ELR (cell line): ENCODE measurements at regions not wholly inside any gene's neighbourhood (a gene's known extent, or its start where the extent isn't known, plus 50 kb on each side); places are given as distances from the start of the nearest gene placed in this dataset.
A peak's percentile ranks its signal among the peaks of the same experiment; 100 is the strongest.

ENCODE experiments used
- DNase-seq: peaks from one replicate; pipeline ENCODE4 v3.0.0-alpha.2; 2015; ENCODE audit warnings: low read depth

- no peak for DNase-seq
These were observed 228.8 kb downstream of the FBXO15 start for GRCh38 chr18:73918816-73919215.

GRCh38 chr18:73917046-73917445 lies 230.6 kb downstream of the FBXO15 start:
- no peak for DNase-seq

GRCh38 chr18:73913505-73913904 lies 234.1 kb downstream of the FBXO15 start:
- DNase-seq = no peak

GRCh38 chr18:73908323-73908722 lies 239.3 kb downstream of the FBXO15 start:
- peak; percentile 15 for DNase-seq

GRCh38 chr18:73901566-73901965 lies 246.1 kb downstream of the FBXO15 start:
- DNase-seq = no peak

- no peak for DNase-seq
These were observed 246.5 kb downstream of the FBXO15 start for GRCh38 chr18:73901151-73901550.

- DNase-seq = no peak
These were observed 247.4 kb downstream of the FBXO15 start for GRCh38 chr18:73900106-73900835.

- no peak for DNase-seq
These were observed 250.1 kb downstream of the FBXO15 start for GRCh38 chr18:73897517-73897916.

- DNase-seq = no peak
These were observed 250.9 kb downstream of the FBXO15 start for GRCh38 chr18:73896685-73897084.

- no peak for DNase-seq
These were observed 251.9 kb downstream of the FBXO15 start for GRCh38 chr18:73895701-73896100.

- DNase-seq = no peak
These were observed 253.8 kb downstream of the FBXO15 start for GRCh38 chr18:73893880-73894279.

GRCh38 chr18:73891572-73892421 lies 255.8 kb downstream of the FBXO15 start:
- no peak for DNase-seq

GRCh38 chr18:73888565-73888964 lies 259.1 kb downstream of the FBXO15 start:
- DNase-seq = no peak

GRCh38 chr18:73887801-73888200 lies 259.8 kb downstream of the FBXO15 start:
- no peak for DNase-seq

GRCh38 chr18:73884868-73885267 lies 262.8 kb downstream of the FBXO15 start:
- no peak for DNase-seq

- no peak for DNase-seq
These were observed 266.2 kb downstream of the FBXO15 start for GRCh38 chr18:73881396-73881917.

- peak; percentile 3 for DNase-seq
These were observed 267.2 kb downstream of the FBXO15 start for GRCh38 chr18:73880387-73880786.

- peak; percentile 5 for DNase-seq
These were observed 267.9 kb downstream of the FBXO15 start for GRCh38 chr18:73879766-73880165.

- DNase-seq = no peak
These were observed 268.3 kb downstream of the FBXO15 start for GRCh38 chr18:73879328-73879727.

GRCh38 chr18:73869182-73869581 lies 278.5 kb downstream of the FBXO15 start:
- no peak for DNase-seq

GRCh38 chr18:73861771-73862170 lies 285.9 kb downstream of the FBXO15 start:
- no peak for DNase-seq

GRCh38 chr18:73859837-73860397 lies 287.7 kb downstream of the FBXO15 start:
- DNase-seq = no peak
